Cardiac fibroblast (primary cell): ENCODE measurements at regions not wholly inside any gene's neighbourhood (a gene's known extent, or its start where the extent isn't known, plus 50 kb on each side); places are given as distances from the start of the nearest gene placed in this dataset.

Source experiments
- DNase-seq, 2 donors: peaks; one replicate each; pipeline versions ENCODE4 v3.0.0 to v3.0.0-alpha.2; 2010; ENCODE audit warnings: low read depth in 2 of 2
- H3K4me3 ChIP-seq, 2 donors: replicated peaks in 1 of 2; 1 replicate in 1 of 2; 2 replicates in 1 of 2; pipeline ENCODE4 v1.5.1; 2011; ENCODE audit warnings: low read depth in 2 of 2, low read length in 2 of 2, mild to moderate bottlenecking in 2 of 2, moderate library complexity in 1 of 2
- CTCF ChIP-seq: IDR thresholded peaks from one replicate; pipeline ENCODE4 v1.5.1; 2011; ENCODE audit warnings: low read depth, mild to moderate bottlenecking, low read length, inconsistent platforms

- no peak for DNase-seq
- TF ChIP-seq CTCF, result no peak
- H3K4me3 ChIP-seq, result no peak overlapping the region
Measured at GRCh38 chr7:1360521-1360971, 98.7 kb downstream of the MICALL2 start.

DNA sequence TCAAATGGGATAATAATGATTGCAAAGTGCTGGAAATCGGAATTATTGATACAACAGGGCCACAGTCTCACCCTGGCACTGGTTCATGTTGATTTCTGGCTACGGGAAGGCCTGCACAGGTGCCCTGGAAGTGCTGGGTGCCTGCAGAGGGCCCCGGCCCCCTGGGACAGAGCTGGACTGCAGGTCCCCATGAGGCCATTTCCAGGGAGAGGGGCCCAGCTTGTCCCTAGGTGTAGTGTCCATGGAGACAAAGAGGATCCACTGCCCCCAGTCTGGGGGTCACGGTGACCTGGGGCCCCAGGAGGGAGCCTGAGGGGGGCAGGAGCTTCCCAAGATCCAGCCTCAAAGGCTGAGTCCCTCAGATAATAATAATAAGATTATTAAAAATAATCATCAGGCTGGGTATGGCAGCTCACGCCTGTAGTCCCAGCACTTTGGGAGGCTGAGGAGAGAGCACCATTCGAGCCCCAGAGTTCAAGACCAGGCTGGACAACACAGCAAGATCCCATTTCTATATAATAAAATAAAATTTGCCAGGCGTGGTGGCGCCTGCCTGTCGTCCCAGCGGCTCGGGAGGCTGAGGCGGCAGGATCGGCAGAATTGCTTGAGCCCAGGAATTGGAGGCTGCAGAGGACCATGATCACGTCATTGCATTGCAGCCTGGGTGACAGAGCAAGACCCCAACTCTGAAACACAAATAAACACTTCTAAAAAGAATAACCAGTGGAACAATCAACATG lies 98.1 kb downstream of the MICALL2 start:
- no peak for TF ChIP-seq CTCF
- DNase-seq, result no peak
- no peak overlapping the region for H3K4me3 ChIP-seq

- TF ChIP-seq CTCF, result no peak
- no peak for DNase-seq
- no peak overlapping the region for H3K4me3 ChIP-seq
Measured at GRCh38 chr7:1361756-1362125, 97.5 kb downstream of the MICALL2 start.

DNA sequence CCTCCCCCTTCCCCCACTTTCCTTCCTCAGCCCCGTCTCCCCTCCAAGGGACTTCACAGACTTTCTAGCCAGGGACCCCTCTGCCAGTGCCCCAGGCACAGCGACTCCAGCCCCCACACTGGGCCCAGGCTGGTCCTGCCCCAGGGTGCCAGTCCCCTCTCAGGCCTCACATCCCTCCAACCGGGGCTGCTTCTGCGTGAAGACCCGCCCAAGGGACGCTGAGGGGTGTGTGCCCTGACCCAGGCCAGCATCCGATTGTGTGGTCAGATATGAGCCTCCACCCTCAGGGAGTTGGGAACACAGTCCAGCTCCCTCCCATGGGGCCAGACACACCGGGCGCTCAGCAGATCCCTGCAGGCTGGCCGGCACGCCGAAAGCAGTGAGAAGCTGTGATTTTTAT lies 97.0 kb downstream of the MICALL2 start:
- DNase-seq, result no peak
- no peak for TF ChIP-seq CTCF
- no peak overlapping the region for H3K4me3 ChIP-seq

DNA sequence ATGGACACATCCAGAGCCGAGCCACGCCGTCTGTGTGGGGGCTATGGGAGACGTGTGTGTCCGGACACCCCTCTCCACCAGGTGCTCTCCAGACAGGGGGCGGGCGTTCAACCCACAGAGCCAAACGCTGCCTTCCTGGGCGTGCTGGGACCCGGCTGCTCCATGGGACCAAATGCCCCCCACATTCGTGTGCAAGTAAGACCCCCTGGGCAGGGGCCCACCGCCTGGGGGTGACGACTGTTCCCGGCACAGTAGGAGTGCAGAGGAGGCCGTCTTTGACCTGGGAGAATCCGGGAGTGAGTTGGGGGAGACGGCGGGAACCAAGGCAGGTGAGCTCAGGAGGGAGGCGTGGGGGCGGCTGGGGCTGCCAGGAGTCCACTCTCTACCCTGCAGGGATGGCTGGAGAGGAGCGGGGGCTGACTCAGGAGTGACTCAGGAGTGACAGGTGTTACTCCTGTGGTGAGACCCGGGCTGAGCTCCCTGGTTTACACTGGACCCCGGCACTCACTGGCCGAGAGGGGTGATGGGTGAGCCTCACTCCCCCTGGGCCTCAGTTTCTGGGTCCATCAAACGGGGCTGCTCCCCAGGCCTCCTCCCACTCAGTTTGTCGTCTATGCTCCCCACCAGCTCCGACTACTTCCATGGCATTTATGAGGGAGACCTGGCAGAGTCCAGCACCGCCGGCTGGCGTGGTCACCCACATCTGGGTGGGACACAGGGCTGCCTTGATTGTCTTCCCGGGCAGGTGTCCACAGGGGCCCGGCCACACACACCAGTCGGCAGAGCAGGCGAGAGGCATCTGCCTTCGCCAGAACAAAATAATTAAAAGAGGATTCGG lies 95.0 kb downstream of the MICALL2 start:
- TF ChIP-seq CTCF, result no peak
- H3K4me3 ChIP-seq, result no peak overlapping the region
- DNase-seq, result no peak

DNA sequence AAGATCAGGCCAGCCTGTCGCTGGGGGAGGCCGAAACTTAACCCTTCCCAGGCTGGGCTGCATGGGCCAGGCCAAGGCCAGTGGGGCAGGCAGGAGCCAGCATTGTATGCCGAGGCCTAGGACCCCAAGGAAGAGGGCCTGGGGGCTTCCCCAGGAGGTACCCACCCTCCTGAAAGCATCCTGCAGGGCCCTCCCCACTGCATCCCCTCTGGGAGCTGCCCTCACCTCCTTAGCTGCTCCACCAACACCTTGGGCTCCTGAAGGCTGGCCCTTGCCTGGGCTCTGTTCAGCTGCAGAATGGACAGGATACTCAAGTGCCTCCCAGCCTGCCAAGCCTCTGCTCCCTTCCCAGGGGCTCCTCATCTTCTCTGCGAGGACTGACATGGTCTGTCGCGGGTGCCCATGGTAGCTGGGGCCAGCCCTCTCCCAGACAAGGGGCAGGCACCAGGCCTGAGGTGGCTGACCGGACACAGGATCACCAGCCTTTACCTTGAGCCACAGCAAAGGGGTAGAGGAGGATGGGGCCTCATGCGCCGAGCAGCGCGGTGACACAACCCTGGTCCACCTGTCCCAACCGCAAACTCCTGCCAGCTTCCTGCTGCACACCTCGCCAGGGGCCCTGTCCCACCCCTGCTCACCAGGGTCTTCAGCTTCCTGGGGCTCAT lies 94.2 kb downstream of the MICALL2 start:
- H3K4me3 ChIP-seq, result no peak overlapping the region
- TF ChIP-seq CTCF, result no peak
- DNase-seq, result no peak
